GM23338 (cell line): ENCODE measurements at regions not wholly inside any gene's neighbourhood (a gene's known extent, or its start where the extent isn't known, plus 50 kb on each side); places are given as distances from the start of the nearest gene placed in this dataset.

Experiments used
- ATAC-seq: fragments of 200-7000 bp; cut with Tn5 transposase; 3 replicates; pipeline ENCODE4 v1.9.1; 2020
- DNase-seq: peaks from one replicate; pipeline ENCODE4 v3.0.0-alpha.2; 2015; ENCODE audit warnings: low spot score
- H2AFZ ChIP-seq: fragments of 200-600 bp; sonication (generic); 2 replicates; pipeline ENCODE4 v1.8.0; 2016; ENCODE audit warnings: antibody characterized with exemption, mild to moderate bottlenecking, moderate library complexity
- H3F3A ChIP-seq: fragments of 200-600 bp; sonication (generic); replicated peaks from 2 replicates; pipeline ENCODE4 v1.8.0; 2017; ENCODE audit warnings: antibody characterized with exemption, mixed run types, low read depth
- H3K27ac ChIP-seq: fragments of 200-600 bp; sonication (generic); 2 replicates; pipeline ENCODE4 v1.6.1; 2016; ENCODE audit warnings: low read depth
- H3K27me3 ChIP-seq: fragments of 200-600 bp; sonication (generic); 2 replicates; pipeline ENCODE4 v1.8.0; 2016; ENCODE audit warnings: mild to moderate bottlenecking, mixed run types, moderate library complexity; ENCODE audit not compliant: insufficient read depth
- H3K36me3 ChIP-seq: fragments of 200-600 bp; sonication (generic); 2 replicates; pipeline ENCODE4 v1.8.0; 2016; ENCODE audit warnings: mild to moderate bottlenecking; ENCODE audit not compliant: insufficient read depth
- H3K4me1 ChIP-seq: fragments of 200-600 bp; sonication (generic); 2 replicates; pipeline ENCODE4 v1.8.0; 2016; ENCODE audit warnings: mild to moderate bottlenecking, moderate library complexity; ENCODE audit not compliant: insufficient read depth
- H3K4me2 ChIP-seq: fragments of 200-600 bp; sonication (generic); 2 replicates; pipeline ENCODE4 v1.7.1; 2017; ENCODE audit warnings: mixed run types
- H3K4me3 ChIP-seq: fragments of 200-600 bp; sonication (generic); 2 replicates; pipeline ENCODE4 v1.6.1; 2016; ENCODE audit warnings: mixed run types
- H3K79me2 ChIP-seq: fragments of 200-600 bp; sonication (generic); replicated peaks from 2 replicates; pipeline ENCODE4 v1.8.0; 2017; ENCODE audit warnings: mild to moderate bottlenecking; ENCODE audit not compliant: insufficient read depth
- H3K9me2 ChIP-seq: fragments of 200-600 bp; sonication (generic); 2 replicates; pipeline ENCODE4 v1.8.0; 2017; ENCODE audit not compliant: insufficient read depth
- H4K20me1 ChIP-seq: fragments of 200-600 bp; sonication (generic); replicated peaks from 2 replicates; pipeline ENCODE4 v1.8.0; 2017; ENCODE audit warnings: mild to moderate bottlenecking; ENCODE audit not compliant: insufficient read depth
- H3K27ac Mint-ChIP-seq: 2 replicates; pipeline ENCODE4 v1.8.0; 2020; ENCODE audit warnings: inconsistent platforms, mild to moderate bottlenecking, moderate library complexity, mixed read lengths
- H3K27me3 Mint-ChIP-seq: 3 replicates; pipeline ENCODE4 v1.8.0; 2022; ENCODE audit warnings: low read depth, mild to moderate bottlenecking, moderate library complexity, mixed read lengths, inconsistent platforms; ENCODE audit not compliant: insufficient read depth, poor library complexity
- H3K36me3 Mint-ChIP-seq: 3 replicates; pipeline ENCODE4 v1.8.0; 2021; ENCODE audit warnings: low read depth, mild to moderate bottlenecking, inconsistent platforms, moderate library complexity, mixed read lengths
- H3K4me1 Mint-ChIP-seq: 3 replicates; pipeline ENCODE4 v1.8.0; 2020; ENCODE audit warnings: mild to moderate bottlenecking, inconsistent platforms, mixed read lengths
- H3K4me3 Mint-ChIP-seq: 3 replicates; pipeline ENCODE4 v1.8.0; 2021; ENCODE audit warnings: moderate library complexity, mild to moderate bottlenecking, inconsistent platforms, mixed read lengths
- H3K9me3 Mint-ChIP-seq: 3 replicates; pipeline ENCODE4 v1.8.0; 2020; ENCODE audit warnings: moderate library complexity, mild to moderate bottlenecking, inconsistent platforms, mixed read lengths
- CREB1 ChIP-seq: fragments of 250-450 bp; sonication (Bioruptor Pico); IDR thresholded peaks from 2 replicates; pipeline ENCODE4 v1.5.0; 2020; ENCODE audit warnings: low read depth, mild to moderate bottlenecking, moderate library complexity
- CTCF ChIP-seq, 2 experiments: fragments of 200-600 bp in 1 of 2; sonication (generic) in 1 of 2; conservative IDR thresholded peaks; 2 replicates each; pipeline versions ENCODE4 v1.5.1 to v1.6.1; 2016 to 2017; ENCODE audit warnings: antibody characterized with exemption in 2 of 2, low read depth in 2 of 2, mild to moderate bottlenecking in 2 of 2, moderate library complexity in 1 of 2
- ETS1 ChIP-seq: IDR thresholded peaks from 2 replicates; pipeline ENCODE4 v1.6.1; 2016; ENCODE audit warnings: antibody characterized with exemption
- EZH2 ChIP-seq: fragments of 200-600 bp; sonication (generic); IDR thresholded peaks from one replicate; pipeline ENCODE4 v1.8.0; 2017; ENCODE audit warnings: antibody characterized with exemption, mild to moderate bottlenecking, low read depth; ENCODE audit not compliant: unreplicated experiment
- EZH2phosphoT487 ChIP-seq: fragments of 200-600 bp; sonication (generic); IDR thresholded peaks from one replicate; pipeline ENCODE4 v1.8.1; 2018; ENCODE audit warnings: antibody characterized with exemption; ENCODE audit not compliant: unreplicated experiment
- JUNB ChIP-seq: IDR thresholded peaks from one replicate; pipeline ENCODE4 v1.6.1; 2016; ENCODE audit warnings: antibody characterized with exemption; ENCODE audit not compliant: unreplicated experiment
- NANOG ChIP-seq: IDR thresholded peaks from 2 replicates; pipeline ENCODE4 v1.6.1; 2016; ENCODE audit warnings: antibody characterized with exemption, borderline replicate concordance
- POLR2AphosphoS5 ChIP-seq: IDR thresholded peaks from 2 replicates; pipeline ENCODE4 v1.6.1; 2016; ENCODE audit warnings: antibody characterized with exemption, low read depth
- REST ChIP-seq: IDR thresholded peaks from one replicate; pipeline ENCODE4 v1.6.1; 2018; ENCODE audit warnings: antibody characterized with exemption; ENCODE audit not compliant: unreplicated experiment
- STAT1 ChIP-seq: IDR thresholded peaks from one replicate; pipeline ENCODE4 v1.6.1; 2016; ENCODE audit warnings: antibody characterized with exemption; ENCODE audit not compliant: unreplicated experiment
- ZNF114 ChIP-seq: fragments of 250-450 bp; sonication (Bioruptor Pico); IDR thresholded peaks from 2 replicates; pipeline ENCODE4 v1.5.0; 2020; ENCODE audit warnings: mild to moderate bottlenecking, moderate library complexity
- ZNF331 ChIP-seq: fragments of 250-450 bp; sonication (Bioruptor Pico); IDR thresholded peaks from 2 replicates; pipeline ENCODE4 v1.5.0; 2020; ENCODE audit warnings: low read depth, mild to moderate bottlenecking, moderate library complexity
- ZNF462 ChIP-seq: fragments of 250-450 bp; sonication (Bioruptor Pico); IDR thresholded peaks from 2 replicates; pipeline ENCODE4 v1.5.0; 2020; ENCODE audit warnings: mild to moderate bottlenecking, moderate library complexity

GRCh38 chr12:25639406-25639805 lies 86.3 kb upstream of the LMNTD1 start:
- no peak overlapping the region for H3K4me3 ChIP-seq
- H3K27ac ChIP-seq = no peak overlapping the region
- peaks cover 4% of the 10 kb centered on the region for H3K27me3 Mint-ChIP-seq
- no peaks in the 10 kb centered on the region for H3K79me2 ChIP-seq
- H3K27ac Mint-ChIP-seq = no peak overlapping the region
- no peaks in the 10 kb centered on the region for H3K9me2 ChIP-seq
- no peaks in the 10 kb centered on the region for H3K4me1 ChIP-seq
- peaks cover 3% of the 10 kb centered on the region; the same call in 2 of the 3 replicates for H3K4me1 Mint-ChIP-seq
- peaks cover 8% of the 10 kb centered on the region; the same call in 1 of the 3 replicates for H3K9me3 Mint-ChIP-seq
- no peaks in the 10 kb centered on the region for H3K36me3 ChIP-seq
- TF ChIP-seq POLR2AphosphoS5 (no peak), EZH2phosphoT487 (no peak), ZNF331 (no peak), REST (no peak), NANOG (no peak), JUNB (no peak), ETS1 (no peak), CREB1 (no peak), ZNF114 (CRISPR knock-in tag) (no peak), ZNF462 (no peak), STAT1 (no peak), EZH2 (no peak), CTCF (conservative IDR thresholded peaks at IDR 0.05; ENCODE audit: low read depth in 2 of 2) (no peak)
- no peak overlapping the region for H3K4me2 ChIP-seq
- H3K4me3 Mint-ChIP-seq = no peak overlapping the region
- H3K36me3 Mint-ChIP-seq = no peaks in the 10 kb centered on the region
- DNase-seq (no peak), ATAC-seq (no peak)
- no peak overlapping the region for H2AFZ ChIP-seq
- H3K27me3 ChIP-seq = no peaks in the 10 kb centered on the region
- no peaks in the 10 kb centered on the region for H4K20me1 ChIP-seq
- no peaks in the 10 kb centered on the region for H3F3A ChIP-seq
